Karpas-422 (cell line): ENCODE measurements at regions not wholly inside any gene's neighbourhood (a gene's known extent, or its start where the extent isn't known, plus 50 kb on each side); places are given as distances from the start of the nearest gene placed in this dataset.

Experiments used
- DNase-seq: peaks from one replicate; pipeline ENCODE4 v3.0.0-alpha.2; 2015
- H2AFZ ChIP-seq: fragments of 200-600 bp; sonication (generic); 2 replicates; pipeline ENCODE4 v1.6.1; 2014; ENCODE audit warnings: antibody characterized with exemption, low read length, mixed read lengths
- H3K27ac ChIP-seq: fragments of 200-600 bp; sonication (generic); 2 replicates; pipeline ENCODE4 v1.5.1; 2014; ENCODE audit warnings: mild to moderate bottlenecking, low read length, moderate library complexity
- H3K27me3 ChIP-seq: fragments of 200-600 bp; sonication (generic); 2 replicates; pipeline ENCODE4 v1.6.1; 2014; ENCODE audit warnings: low read length, mixed read lengths
- H3K36me3 ChIP-seq: fragments of 200-600 bp; sonication (generic); 2 replicates; pipeline ENCODE4 v1.6.1; 2014; ENCODE audit warnings: low read length, mixed read lengths; ENCODE audit not compliant: insufficient read depth
- H3K4me1 ChIP-seq: fragments of 200-600 bp; sonication (generic); 2 replicates; pipeline ENCODE4 v1.6.1; 2014; ENCODE audit warnings: mild to moderate bottlenecking, low read length, mixed read lengths
- H3K4me2 ChIP-seq: fragments of 200-600 bp; sonication (generic); 2 replicates; pipeline ENCODE4 v1.6.1; 2014; ENCODE audit warnings: low read length, low read depth, mild to moderate bottlenecking; ENCODE audit not compliant: poor library complexity, severe bottlenecking
- H3K4me3 ChIP-seq: fragments of 200-600 bp; sonication (generic); 2 replicates; pipeline ENCODE4 v1.5.1; 2014; ENCODE audit warnings: mild to moderate bottlenecking, antibody characterized with exemption, low read length, mixed read lengths
- H3K79me2 ChIP-seq: fragments of 200-600 bp; sonication (generic); 2 replicates; pipeline ENCODE4 v1.6.1; 2014; ENCODE audit warnings: mild to moderate bottlenecking, low read length, mixed read lengths
- H3K9ac ChIP-seq: fragments of 200-600 bp; sonication (generic); 2 replicates; pipeline ENCODE4 v1.6.0; 2014; ENCODE audit warnings: low read length
- H3K9me2 ChIP-seq: fragments of 200-600 bp; sonication (generic), shearing (Covaris generic); replicated peaks from 2 replicates; pipeline ENCODE4 v1.6.0; 2014; ENCODE audit warnings: mild to moderate bottlenecking, low read length, moderate library complexity; ENCODE audit not compliant: insufficient read depth
- H3K9me3 ChIP-seq: fragments of 300-700, 200-600 bp; sonication (generic); 2 replicates; pipeline ENCODE4 v1.6.1; 2014; ENCODE audit warnings: low read length, mixed read lengths
- H4K20me1 ChIP-seq: fragments of 200-600 bp; sonication (generic); 2 replicates; pipeline ENCODE4 v1.6.1; 2014; ENCODE audit warnings: mild to moderate bottlenecking, antibody characterized with exemption, low read length, low read depth; ENCODE audit not compliant: insufficient read depth

DNA sequence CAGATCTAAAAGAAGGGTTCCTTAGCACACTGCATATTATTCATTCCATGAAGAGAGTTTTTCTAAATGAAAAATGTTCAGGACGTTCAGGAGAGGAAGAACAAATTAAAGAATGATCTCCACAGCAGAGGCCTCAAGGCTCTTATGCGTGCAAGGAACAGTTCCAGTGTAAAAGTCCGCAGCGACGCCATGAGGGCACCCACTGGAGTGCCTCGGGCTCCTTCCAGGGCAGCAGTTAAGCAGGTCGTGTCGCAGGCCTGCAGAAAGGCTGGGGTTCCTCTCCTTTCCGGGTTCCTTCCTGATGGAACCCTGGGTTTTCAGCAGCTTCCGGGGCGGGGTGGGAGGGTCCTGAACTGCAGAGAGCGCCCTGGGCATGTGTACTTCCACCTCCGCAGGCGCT, 87.1 kb upstream of the SELENOP start:
- no peaks in the 10 kb centered on the region for H3K79me2 ChIP-seq
- H3K27ac ChIP-seq = no peak overlapping the region
- H3K9me2 ChIP-seq = no peaks in the 10 kb centered on the region
- peaks cover 10% of the 10 kb centered on the region for H3K4me1 ChIP-seq
- H3K4me3 ChIP-seq = no peak overlapping the region
- no peak overlapping the region for H3K9ac ChIP-seq
- no peak for DNase-seq
- H2AFZ ChIP-seq = no peak overlapping the region
- H3K27me3 ChIP-seq = no peaks in the 10 kb centered on the region
- H3K4me2 ChIP-seq = no peak overlapping the region
- H3K9me3 ChIP-seq = no peaks in the 10 kb centered on the region
- H4K20me1 ChIP-seq = no peaks in the 10 kb centered on the region
- no peaks in the 10 kb centered on the region for H3K36me3 ChIP-seq

DNA sequence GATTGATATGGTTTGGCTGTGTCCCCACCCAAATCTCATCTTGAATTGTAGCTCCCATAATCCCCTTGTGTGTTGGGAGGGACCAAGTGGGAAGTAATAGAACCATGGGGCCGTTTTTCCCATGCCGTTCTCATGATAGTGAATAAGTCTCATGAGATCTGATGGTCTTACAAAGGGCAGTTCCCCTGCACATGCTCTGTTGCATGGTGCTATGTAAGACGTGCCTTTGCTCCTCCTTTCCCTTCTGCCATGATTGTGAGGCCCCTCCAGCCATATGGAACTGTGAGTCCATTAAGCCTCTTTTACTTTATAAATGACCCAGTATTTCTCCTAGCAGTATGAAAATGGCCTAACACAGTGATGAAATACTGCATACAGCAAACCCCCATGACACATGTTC, 84.8 kb upstream of the SELENOP start:
- H3K27me3 ChIP-seq = no peaks in the 10 kb centered on the region
- no peaks in the 10 kb centered on the region for H3K9me2 ChIP-seq
- H3K9me3 ChIP-seq = no peaks in the 10 kb centered on the region
- H3K36me3 ChIP-seq = no peaks in the 10 kb centered on the region
- no peaks in the 10 kb centered on the region for H3K4me1 ChIP-seq
- no peak overlapping the region for H3K4me3 ChIP-seq
- no peak overlapping the region for H3K27ac ChIP-seq
- no peak overlapping the region for H3K4me2 ChIP-seq
- no peaks in the 10 kb centered on the region for H4K20me1 ChIP-seq
- no peaks in the 10 kb centered on the region for H3K79me2 ChIP-seq
- DNase-seq = no peak
- no peak overlapping the region for H3K9ac ChIP-seq
- H2AFZ ChIP-seq = no peak overlapping the region

DNA sequence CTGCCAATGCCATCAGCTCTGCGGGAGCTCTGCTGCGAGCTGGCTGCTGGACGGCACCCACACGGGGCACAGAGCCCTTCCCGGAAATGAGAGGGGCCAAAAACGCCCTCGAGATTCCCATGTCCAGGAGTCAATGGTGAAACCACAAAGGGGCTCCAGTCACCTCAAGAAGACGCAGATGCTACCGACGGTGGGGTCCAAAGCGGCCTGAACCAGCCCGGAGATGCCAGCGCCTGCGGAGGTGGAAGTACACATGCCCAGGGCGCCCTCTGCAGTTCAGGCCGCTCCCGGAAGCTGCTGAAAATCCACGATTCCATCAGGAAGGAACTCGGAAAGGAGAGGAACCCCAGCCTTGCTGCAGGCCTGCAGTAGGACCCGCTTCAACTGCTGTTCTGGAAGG, 82.4 kb upstream of the SELENOP start:
- no peak overlapping the region for H3K4me2 ChIP-seq
- H3K9me2 ChIP-seq = no peaks in the 10 kb centered on the region
- no peak overlapping the region for H2AFZ ChIP-seq
- no peaks in the 10 kb centered on the region for H4K20me1 ChIP-seq
- H3K36me3 ChIP-seq = no peaks in the 10 kb centered on the region
- no peak overlapping the region for H3K9ac ChIP-seq
- no peaks in the 10 kb centered on the region for H3K79me2 ChIP-seq
- H3K27me3 ChIP-seq = no peaks in the 10 kb centered on the region
- H3K9me3 ChIP-seq = no peaks in the 10 kb centered on the region
- H3K4me1 ChIP-seq = peaks cover 7% of the 10 kb centered on the region
- DNase-seq = no peak
- H3K27ac ChIP-seq = no peak overlapping the region
- no peak overlapping the region for H3K4me3 ChIP-seq

DNA sequence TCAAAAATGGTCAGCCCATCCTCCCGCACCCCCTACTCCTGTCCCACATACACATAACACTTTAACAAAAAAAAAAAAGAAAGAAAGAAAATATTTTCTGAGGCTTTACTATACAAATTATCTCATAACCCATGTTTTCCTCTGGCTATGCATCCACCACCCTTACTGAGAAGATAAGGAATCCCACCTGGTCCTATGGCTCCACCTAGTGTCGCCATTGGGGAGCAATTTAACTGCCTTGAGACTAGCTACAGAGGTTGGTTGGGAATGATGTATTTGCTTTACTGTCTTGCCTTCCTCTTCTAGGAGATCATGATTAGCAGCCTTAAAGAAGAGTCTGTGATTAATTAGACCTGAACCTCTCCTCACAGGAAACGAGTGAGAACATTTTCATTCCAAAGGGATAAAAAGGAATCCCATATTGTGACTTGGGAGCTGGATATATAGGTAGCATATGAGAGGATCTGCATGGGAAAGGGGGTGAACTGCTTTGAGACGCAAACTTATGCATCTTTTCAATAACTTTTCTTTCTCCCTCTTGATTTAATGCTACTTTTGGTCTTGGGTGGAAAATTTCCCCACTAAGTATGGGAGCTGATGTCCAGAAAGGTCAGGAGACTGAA, 77.7 kb upstream of the SELENOP start:
- Histone ChIP-seq H3K4me2 (no peak overlapping the region), H4K20me1 (no peaks in the 10 kb centered on the region), H3K27ac (no peak overlapping the region), H3K9ac (no peak overlapping the region), H3K4me3 (no peak overlapping the region), H3K79me2 (no peaks in the 10 kb centered on the region), H3K36me3 (no peaks in the 10 kb centered on the region), H3K9me2 (no peaks in the 10 kb centered on the region), H3K9me3 (no peaks in the 10 kb centered on the region), H2AFZ (no peak overlapping the region), H3K27me3 (no peaks in the 10 kb centered on the region), H3K4me1 (peaks cover 7% of the 10 kb centered on the region)
- peak; percentile 90 for DNase-seq

DNA sequence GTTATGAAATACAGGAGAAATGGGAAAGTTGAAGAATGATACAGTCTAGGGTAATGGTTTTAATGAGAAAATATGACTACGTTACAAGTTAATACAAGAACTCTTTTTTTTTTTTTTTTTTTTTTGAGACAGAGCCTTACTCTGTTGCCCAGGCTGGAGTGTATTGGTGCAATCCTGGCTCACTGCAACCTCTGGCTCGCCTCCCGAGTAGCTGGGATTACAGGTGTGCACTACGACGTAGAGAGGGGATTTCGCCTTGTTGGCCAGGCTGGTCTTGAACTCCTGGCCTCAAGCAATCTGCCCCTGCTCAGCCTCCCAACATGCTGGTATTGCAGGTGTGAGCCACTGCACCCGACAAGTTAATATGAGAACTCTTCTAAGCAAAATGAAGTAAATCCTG, 77.1 kb upstream of the SELENOP start:
- Histone ChIP-seq H3K9me3 (no peaks in the 10 kb centered on the region), H3K9me2 (no peaks in the 10 kb centered on the region), H2AFZ (no peak overlapping the region), H3K27me3 (no peaks in the 10 kb centered on the region), H4K20me1 (no peaks in the 10 kb centered on the region), H3K9ac (no peak overlapping the region), H3K79me2 (no peaks in the 10 kb centered on the region), H3K27ac (no peak overlapping the region), H3K4me1 (peaks cover 7% of the 10 kb centered on the region), H3K4me2 (no peak overlapping the region), H3K4me3 (no peak overlapping the region), H3K36me3 (no peaks in the 10 kb centered on the region)
- DNase-seq = no peak

DNA sequence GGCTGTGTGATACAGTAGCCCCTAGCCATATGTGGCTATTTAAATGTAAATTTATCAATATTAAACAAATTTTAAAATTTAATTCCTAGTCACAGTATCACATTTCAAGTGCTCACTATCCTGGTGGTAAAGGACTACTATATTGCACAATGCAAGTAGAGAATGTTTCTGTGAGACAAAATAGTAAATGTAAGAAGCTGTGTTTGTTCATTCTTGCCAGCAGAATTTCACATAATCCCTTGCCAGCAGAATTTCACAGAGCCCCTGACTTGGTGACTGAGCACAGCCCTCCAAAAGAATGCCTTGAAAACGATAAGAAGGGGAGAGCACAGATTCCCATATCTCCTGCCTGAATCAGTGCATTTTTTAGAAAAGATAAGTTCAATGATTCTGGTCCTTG, 75.9 kb upstream of the SELENOP start:
- Histone ChIP-seq H3K36me3 (no peaks in the 10 kb centered on the region), H3K79me2 (no peaks in the 10 kb centered on the region), H3K9me2 (no peaks in the 10 kb centered on the region)

DNA sequence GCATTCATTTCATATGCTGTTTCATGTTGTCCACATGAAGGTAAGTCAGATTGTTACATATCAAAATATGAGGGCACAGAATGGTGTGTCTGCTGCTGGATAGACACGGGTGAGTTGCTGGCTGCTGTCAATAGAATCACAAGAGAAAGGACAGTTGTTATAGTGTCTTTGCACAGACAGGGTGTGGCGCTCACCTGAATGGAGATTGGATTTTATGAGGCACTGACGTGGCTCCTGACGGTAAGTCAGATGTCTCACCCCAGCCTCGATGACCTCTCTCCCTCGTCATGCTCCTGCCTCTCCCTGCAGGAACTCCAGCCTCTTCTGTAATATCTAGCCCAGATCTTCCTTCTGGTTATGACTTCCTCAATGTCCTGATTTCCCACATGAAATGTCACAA, 75.4 kb upstream of the SELENOP start:
- Histone ChIP-seq H4K20me1 (no peaks in the 10 kb centered on the region), H3K4me1 (peaks cover 7% of the 10 kb centered on the region), H2AFZ (no peak overlapping the region), H3K9ac (no peak overlapping the region), H3K9me3 (no peaks in the 10 kb centered on the region), H3K4me2 (no peak overlapping the region), H3K36me3 (no peaks in the 10 kb centered on the region), H3K9me2 (no peaks in the 10 kb centered on the region), H3K79me2 (no peaks in the 10 kb centered on the region), H3K27me3 (no peaks in the 10 kb centered on the region), H3K4me3 (no peak overlapping the region), H3K27ac (no peak overlapping the region)
- no peak for DNase-seq

More for the DNA sequence above, 75.9 kb upstream of the SELENOP start:
- H3K4me2 ChIP-seq = no peak overlapping the region
- no peak overlapping the region for H3K4me3 ChIP-seq
- DNase-seq = no peak
- no peaks in the 10 kb centered on the region for H3K27me3 ChIP-seq
- H3K9me3 ChIP-seq = no peaks in the 10 kb centered on the region
- no peak overlapping the region for H2AFZ ChIP-seq
- no peak overlapping the region for H3K9ac ChIP-seq
- H4K20me1 ChIP-seq = no peaks in the 10 kb centered on the region
- H3K27ac ChIP-seq = no peak overlapping the region
- H3K4me1 ChIP-seq = peaks cover 7% of the 10 kb centered on the region

DNA sequence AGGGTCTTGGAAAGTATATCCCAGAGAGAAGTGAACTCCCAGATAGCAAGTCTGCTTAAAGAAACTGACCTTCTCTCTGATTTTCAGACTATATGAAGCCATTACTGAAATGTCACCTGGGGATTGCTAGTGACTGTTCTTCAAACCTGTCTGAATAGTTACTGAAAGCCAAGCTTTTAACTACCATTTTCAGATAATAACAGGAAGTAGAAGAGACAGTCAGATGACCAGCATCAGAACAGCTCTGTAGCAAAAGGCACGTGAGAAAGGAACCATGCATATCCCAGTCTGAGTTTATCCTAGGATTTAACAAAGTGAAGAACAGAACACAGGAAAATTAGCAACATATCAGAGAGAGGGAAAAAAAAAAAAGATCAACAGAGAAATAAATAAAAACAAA, 74.9 kb upstream of the SELENOP start:
- no peak for DNase-seq
- no peak overlapping the region for H3K4me2 ChIP-seq
- no peaks in the 10 kb centered on the region for H4K20me1 ChIP-seq
- no peak overlapping the region for H3K9ac ChIP-seq
- H3K79me2 ChIP-seq = no peaks in the 10 kb centered on the region
- H3K27ac ChIP-seq = no peak overlapping the region
- no peaks in the 10 kb centered on the region for H3K9me3 ChIP-seq
- peaks cover 7% of the 10 kb centered on the region for H3K4me1 ChIP-seq
- no peak overlapping the region for H2AFZ ChIP-seq
- H3K9me2 ChIP-seq = no peaks in the 10 kb centered on the region
- H3K36me3 ChIP-seq = no peaks in the 10 kb centered on the region
- H3K27me3 ChIP-seq = no peaks in the 10 kb centered on the region
- no peak overlapping the region for H3K4me3 ChIP-seq

DNA sequence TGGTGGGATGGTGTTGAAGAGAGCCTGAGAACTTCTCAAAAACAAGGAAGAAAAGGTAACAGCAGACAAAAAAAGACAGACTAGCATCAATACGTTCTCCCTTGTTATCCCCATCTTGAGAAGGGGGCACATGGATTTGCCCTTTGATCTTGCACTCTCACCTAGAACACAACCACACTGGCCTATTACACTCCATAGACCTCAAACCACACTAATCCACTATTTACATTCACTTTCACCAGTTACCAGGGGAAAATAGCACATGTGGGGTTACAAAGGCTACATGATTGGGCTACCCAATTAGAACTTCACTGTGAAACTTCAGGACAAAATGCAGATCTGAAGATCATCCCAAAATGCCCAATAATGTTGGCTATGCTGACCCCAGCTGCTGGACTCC, 72.6 kb upstream of the SELENOP start:
- no peaks in the 10 kb centered on the region for H3K79me2 ChIP-seq
- H3K9me2 ChIP-seq = no peaks in the 10 kb centered on the region
- no peaks in the 10 kb centered on the region for H3K9me3 ChIP-seq
- H3K4me2 ChIP-seq = no peak overlapping the region
- no peaks in the 10 kb centered on the region for H3K27me3 ChIP-seq
- peak; percentile 9 for DNase-seq
- no peak overlapping the region for H3K4me3 ChIP-seq
- no peak overlapping the region for H2AFZ ChIP-seq
- H3K9ac ChIP-seq = no peak overlapping the region
- H4K20me1 ChIP-seq = no peaks in the 10 kb centered on the region
- no peak overlapping the region for H3K27ac ChIP-seq
- no peaks in the 10 kb centered on the region for H3K4me1 ChIP-seq
- H3K36me3 ChIP-seq = no peaks in the 10 kb centered on the region
